Thyroid gland (tissue), 4 donors: ENCODE measurements at regions not wholly inside any gene's neighbourhood (a gene's known extent, or its start where the extent isn't known, plus 50 kb on each side); places are given as distances from the start of the nearest gene placed in this dataset.

Experiments
- CTCF ChIP-seq, 6 experiments: fragments of 200-600 bp in 3 of 6; fragments of 450-650 bp in 3 of 6; sonication (generic) in 3 of 6; IDR thresholded peaks; one replicate each; pipeline ENCODE4 v1.5.1; 2016 to 2019; ENCODE audit warnings: antibody characterized with exemption in 6 of 6, mild to moderate bottlenecking in 2 of 6, inconsistent platforms in 1 of 6, moderate library complexity in 1 of 6
- POLR2A ChIP-seq, 2 donors: fragments of 450-650 bp; IDR thresholded peaks; one replicate each; pipeline ENCODE4 v1.6.1; 2017; ENCODE audit warnings: antibody characterized with exemption in 2 of 2, mild to moderate bottlenecking in 2 of 2, moderate library complexity in 1 of 2

GRCh38 chr15:62593681-62594399 lies 428.8 kb upstream of the C2CD4B start:
- TF ChIP-seq CTCF (IDR thresholded peaks at IDR 0.05) (no peak), POLR2A (IDR thresholded peaks at IDR 0.05) (no peak)
